RWPE2 (cell line): ENCODE measurements at regions not wholly inside any gene's neighbourhood (a gene's known extent, or its start where the extent isn't known, plus 50 kb on each side); places are given as distances from the start of the nearest gene placed in this dataset.

Experiments used
- ATAC-seq: fragments of 200-7000 bp; cut with Tn5 transposase; 3 replicates; pipeline ENCODE4 v1.9.1; 2021; ENCODE audit warnings: low read depth
- DNase-seq: peaks from one replicate; pipeline ENCODE4 v3.0.0-alpha.2; 2020; ENCODE audit warnings: low spot score
- H3K27ac ChIP-seq: fragments of 450-650 bp; 2 replicates; pipeline ENCODE4 v1.5.1; 2017; ENCODE audit warnings: mild to moderate bottlenecking; ENCODE audit not compliant: poor library complexity, severe bottlenecking
- H3K27me3 ChIP-seq: fragments of 250-450 bp; sonication (Bioruptor Pico); 2 replicates; pipeline ENCODE4 v1.5.1; 2021; ENCODE audit warnings: mild to moderate bottlenecking, moderate library complexity; ENCODE audit not compliant: insufficient read depth, poor library complexity, severe bottlenecking
- H3K36me3 ChIP-seq: fragments of 250-450 bp; sonication (Bioruptor Pico); 2 replicates; pipeline ENCODE4 v1.5.1; 2020; ENCODE audit warnings: low read depth, mild to moderate bottlenecking, moderate library complexity
- H3K4me1 ChIP-seq: fragments of 250-450 bp; sonication (Bioruptor Pico); 2 replicates; pipeline ENCODE4 v1.5.1; 2021; ENCODE audit warnings: mild to moderate bottlenecking, moderate library complexity; ENCODE audit not compliant: insufficient read depth, poor library complexity, severe bottlenecking
- H3K4me3 ChIP-seq: fragments of 250-450 bp; sonication (Bioruptor Pico); 2 replicates; pipeline ENCODE4 v1.5.1; 2021; ENCODE audit warnings: mild to moderate bottlenecking, moderate library complexity; ENCODE audit not compliant: severe bottlenecking
- H3K9me3 ChIP-seq: fragments of 250-450 bp; sonication (Bioruptor Pico); 2 replicates; pipeline ENCODE4 v1.5.1; 2021; ENCODE audit warnings: mild to moderate bottlenecking, moderate library complexity; ENCODE audit not compliant: severe bottlenecking
- TF ChIP-seq, protein P1 (sequence below): fragments of 450-650 bp; IDR thresholded peaks from one replicate; pipeline ENCODE4 v1.5.1; 2017; ENCODE audit warnings: mild to moderate bottlenecking, moderate library complexity; ENCODE audit not compliant: poor library complexity, severe bottlenecking

DNA sequence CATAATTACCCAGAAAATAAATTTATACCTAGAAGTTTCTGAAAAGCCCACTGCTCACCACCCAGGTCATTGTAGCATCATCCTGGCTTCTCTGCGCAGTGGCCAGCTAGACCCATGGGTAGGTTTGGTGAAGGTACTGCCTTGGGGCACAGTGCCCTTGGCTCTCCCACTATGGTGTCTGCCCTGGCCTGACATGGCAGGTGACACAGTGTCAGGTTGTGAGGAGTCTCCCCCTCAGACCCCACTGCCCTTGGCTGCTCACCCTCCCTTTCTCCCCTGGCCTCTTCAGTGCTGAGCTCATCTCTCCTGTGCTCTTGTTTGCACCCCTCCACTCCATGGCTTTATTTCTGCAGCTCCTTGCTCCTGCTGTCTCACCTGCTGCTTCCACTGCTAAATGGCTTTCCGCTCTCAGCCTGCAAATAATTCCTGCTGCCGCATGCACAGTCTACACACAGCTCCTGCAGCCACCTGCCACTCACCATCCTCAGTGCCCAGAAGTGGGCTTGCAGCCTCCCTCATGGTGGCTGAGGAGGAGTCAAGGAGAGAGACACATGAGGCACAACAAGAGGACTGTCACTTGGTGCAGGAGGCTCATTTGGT is 313.4 kb upstream of the MOCS1 start:
- DNase-seq: no peak
- no peaks in the 10 kb centered on the region for H3K4me1 ChIP-seq
- TF ChIP-seq, protein P1, sequence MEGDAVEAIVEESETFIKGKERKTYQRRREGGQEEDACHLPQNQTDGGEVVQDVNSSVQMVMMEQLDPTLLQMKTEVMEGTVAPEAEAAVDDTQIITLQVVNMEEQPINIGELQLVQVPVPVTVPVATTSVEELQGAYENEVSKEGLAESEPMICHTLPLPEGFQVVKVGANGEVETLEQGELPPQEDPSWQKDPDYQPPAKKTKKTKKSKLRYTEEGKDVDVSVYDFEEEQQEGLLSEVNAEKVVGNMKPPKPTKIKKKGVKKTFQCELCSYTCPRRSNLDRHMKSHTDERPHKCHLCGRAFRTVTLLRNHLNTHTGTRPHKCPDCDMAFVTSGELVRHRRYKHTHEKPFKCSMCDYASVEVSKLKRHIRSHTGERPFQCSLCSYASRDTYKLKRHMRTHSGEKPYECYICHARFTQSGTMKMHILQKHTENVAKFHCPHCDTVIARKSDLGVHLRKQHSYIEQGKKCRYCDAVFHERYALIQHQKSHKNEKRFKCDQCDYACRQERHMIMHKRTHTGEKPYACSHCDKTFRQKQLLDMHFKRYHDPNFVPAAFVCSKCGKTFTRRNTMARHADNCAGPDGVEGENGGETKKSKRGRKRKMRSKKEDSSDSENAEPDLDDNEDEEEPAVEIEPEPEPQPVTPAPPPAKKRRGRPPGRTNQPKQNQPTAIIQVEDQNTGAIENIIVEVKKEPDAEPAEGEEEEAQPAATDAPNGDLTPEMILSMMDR: no peak
- H3K4me3 ChIP-seq: no peak overlapping the region
- H3K36me3 ChIP-seq: no peaks in the 10 kb centered on the region
- no peaks in the 10 kb centered on the region for H3K9me3 ChIP-seq
- H3K27ac ChIP-seq: no peak overlapping the region
- no peaks in the 10 kb centered on the region for H3K27me3 ChIP-seq
- ATAC-seq: no peak

DNA sequence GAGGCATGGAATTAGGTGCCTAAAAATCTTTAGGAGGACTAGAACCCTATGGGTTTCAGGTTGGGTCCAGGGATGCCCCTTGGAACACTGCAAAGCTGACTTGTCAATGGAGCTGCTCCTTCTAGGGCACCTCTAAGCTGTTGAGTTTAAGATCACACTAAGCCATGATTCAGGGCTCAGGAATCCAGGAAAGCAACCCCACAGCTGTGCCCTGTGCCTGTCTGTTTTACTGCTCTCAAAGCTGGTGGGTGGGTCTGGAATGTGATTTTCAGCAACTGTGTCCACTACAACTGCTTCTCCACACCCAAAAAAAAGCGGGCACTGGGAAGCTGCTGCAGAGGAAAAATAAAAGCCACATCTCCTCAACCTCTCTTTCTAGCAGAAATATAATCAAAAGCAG is 310.4 kb upstream of the MOCS1 start:
- ATAC-seq: peak; percentile 72; the same call in 2 of the 3 replicates
- TF ChIP-seq, protein P1: no peak
- Histone ChIP-seq H3K4me1 (no peaks in the 10 kb centered on the region), H3K27ac (no peak overlapping the region), H3K4me3 (no peak overlapping the region), H3K9me3 (no peaks in the 10 kb centered on the region), H3K36me3 (no peaks in the 10 kb centered on the region), H3K27me3 (no peaks in the 10 kb centered on the region)
- DNase-seq: no peak

DNA sequence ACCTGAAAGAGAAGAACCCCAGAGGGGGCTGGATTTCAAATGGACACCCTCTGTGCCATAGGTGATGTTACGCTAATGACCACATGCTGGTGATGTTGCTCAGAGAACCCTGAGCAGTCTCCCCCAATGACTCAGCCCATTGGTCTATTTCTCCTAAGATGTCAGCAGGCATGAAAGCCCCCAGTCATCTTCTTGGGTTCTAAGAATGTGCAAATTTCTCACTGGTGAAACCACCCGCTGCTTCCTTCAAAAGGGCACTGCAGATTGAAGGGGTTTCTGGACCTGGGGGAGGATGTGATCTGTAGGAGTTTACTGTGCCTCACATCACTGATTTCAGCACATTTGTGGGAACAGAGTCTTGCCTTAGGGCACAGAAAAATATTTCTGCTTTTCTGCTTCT is 298.4 kb upstream of the MOCS1 start:
- ATAC-seq (no peak), DNase-seq (no peak)
- Histone ChIP-seq H3K4me1 (no peaks in the 10 kb centered on the region), H3K4me3 (no peak overlapping the region), H3K27me3 (no peaks in the 10 kb centered on the region), H3K27ac (no peak overlapping the region), H3K9me3 (no peaks in the 10 kb centered on the region), H3K36me3 (no peaks in the 10 kb centered on the region)
- TF ChIP-seq, protein P1: no peak

DNA sequence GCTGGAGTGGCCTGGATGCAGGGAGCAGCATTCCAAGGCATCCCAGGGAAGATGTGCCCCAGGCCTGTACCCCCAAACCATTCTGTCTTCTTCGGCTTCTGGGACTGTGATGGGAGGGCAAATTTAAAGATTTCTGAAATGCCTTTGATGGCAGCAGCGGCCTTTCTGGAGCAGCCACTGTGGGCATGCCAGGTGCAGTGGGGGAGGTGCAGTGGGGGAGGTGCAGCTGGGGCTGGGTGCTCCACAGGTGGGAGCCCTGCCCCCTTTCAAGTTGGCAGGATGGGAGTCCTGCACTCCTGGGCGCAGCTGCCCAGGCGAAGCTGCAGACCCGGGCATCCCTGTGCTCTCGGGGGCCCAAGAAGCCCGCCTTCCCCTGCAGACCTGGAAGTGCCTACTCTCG is 293.5 kb upstream of the MOCS1 start:
- no peaks in the 10 kb centered on the region for H3K36me3 ChIP-seq
- no peak overlapping the region for H3K4me3 ChIP-seq
- DNase-seq (no peak), ATAC-seq (no peak)
- no peaks in the 10 kb centered on the region for H3K4me1 ChIP-seq
- H3K9me3 ChIP-seq: peaks cover 3% of the 10 kb centered on the region
- TF ChIP-seq, protein P1: no peak
- H3K27ac ChIP-seq: no peak overlapping the region
- H3K27me3 ChIP-seq: no peaks in the 10 kb centered on the region

DNA sequence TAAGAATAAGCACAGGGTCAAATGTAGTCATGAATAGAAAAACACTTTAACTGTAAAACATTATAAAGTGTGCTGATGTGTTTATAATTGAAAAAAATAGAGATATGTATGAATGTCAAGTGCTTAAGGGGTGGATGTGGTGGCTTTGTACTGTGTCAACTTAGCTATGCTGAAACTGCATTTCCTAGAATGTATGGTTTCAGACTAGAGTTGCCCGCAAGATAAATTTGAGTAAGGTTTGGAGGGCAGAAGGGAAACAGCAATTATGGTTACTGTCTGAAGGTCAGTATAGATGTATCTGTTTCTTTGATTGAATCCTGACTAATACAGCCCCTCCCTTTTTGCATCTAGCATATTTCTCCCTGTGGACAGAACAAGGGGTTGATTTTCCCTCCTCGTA is 288.1 kb upstream of the MOCS1 start:
- TF ChIP-seq, protein P1: no peak
- H3K4me3 ChIP-seq: no peak overlapping the region
- H3K9me3 ChIP-seq: peaks cover 5% of the 10 kb centered on the region
- no peaks in the 10 kb centered on the region for H3K36me3 ChIP-seq
- DNase-seq (no peak), ATAC-seq (no peak)
- H3K4me1 ChIP-seq: no peaks in the 10 kb centered on the region
- no peaks in the 10 kb centered on the region for H3K27me3 ChIP-seq
- H3K27ac ChIP-seq: no peak overlapping the region
